ENCODE measurements at regions not wholly inside any gene's neighbourhood (a gene's known extent, or its start where the extent isn't known, plus 50 kb on each side); places are given as distances from the start of the nearest gene placed in this dataset.

- no peak for FAIRE-seq
These were observed 62.7 kb upstream of the EPS8L3 start for GRCh38 chr1:109826446-109826845.

GRCh38 chr1:109824349-109825115 lies 60.8 kb upstream of the EPS8L3 start:
- FAIRE-seq, result no peak

DNA sequence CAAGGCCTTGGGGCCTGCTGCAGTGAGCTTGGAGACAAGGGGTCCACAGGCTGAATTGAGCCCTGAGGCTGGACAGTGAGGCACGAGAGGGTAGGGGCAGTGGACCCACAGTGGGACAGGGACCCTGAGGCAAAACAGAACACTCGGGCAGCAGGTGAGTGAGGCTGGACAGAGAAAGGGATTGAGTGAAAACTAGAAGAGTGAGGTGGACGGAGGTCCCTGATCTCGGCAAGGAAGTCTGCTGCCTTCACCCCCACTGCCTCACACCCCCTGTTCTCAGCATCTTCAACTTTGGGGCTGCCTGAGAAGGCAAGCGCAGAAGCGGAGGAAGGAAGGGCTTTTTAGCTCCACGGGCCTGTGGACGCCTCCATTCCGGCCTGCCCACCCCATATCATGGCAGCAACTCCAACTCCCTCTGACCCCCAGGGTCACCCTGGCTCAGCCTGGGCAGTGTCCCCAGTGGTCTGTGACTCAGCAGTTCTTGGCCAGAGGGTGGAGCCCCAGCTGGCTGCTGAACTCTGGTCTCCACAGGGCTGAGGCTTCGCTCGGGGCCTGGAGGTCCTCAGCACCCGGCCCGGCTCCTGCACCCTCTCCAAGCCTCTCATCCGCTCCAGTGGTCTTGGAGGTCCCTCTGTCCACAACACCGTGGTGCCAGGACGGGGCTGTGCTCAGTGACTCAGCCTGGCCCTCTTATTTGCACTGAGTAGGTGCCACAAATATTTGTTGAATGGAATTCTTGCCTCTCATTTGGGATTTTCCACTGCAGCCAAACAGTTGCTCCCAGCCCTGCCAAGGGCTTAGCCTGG lies 60.0 kb upstream of the EPS8L3 start:
- no peak for FAIRE-seq

GRCh38 chr1:109822749-109823542 lies 59.2 kb upstream of the EPS8L3 start:
- FAIRE-seq, result no peak

DNA sequence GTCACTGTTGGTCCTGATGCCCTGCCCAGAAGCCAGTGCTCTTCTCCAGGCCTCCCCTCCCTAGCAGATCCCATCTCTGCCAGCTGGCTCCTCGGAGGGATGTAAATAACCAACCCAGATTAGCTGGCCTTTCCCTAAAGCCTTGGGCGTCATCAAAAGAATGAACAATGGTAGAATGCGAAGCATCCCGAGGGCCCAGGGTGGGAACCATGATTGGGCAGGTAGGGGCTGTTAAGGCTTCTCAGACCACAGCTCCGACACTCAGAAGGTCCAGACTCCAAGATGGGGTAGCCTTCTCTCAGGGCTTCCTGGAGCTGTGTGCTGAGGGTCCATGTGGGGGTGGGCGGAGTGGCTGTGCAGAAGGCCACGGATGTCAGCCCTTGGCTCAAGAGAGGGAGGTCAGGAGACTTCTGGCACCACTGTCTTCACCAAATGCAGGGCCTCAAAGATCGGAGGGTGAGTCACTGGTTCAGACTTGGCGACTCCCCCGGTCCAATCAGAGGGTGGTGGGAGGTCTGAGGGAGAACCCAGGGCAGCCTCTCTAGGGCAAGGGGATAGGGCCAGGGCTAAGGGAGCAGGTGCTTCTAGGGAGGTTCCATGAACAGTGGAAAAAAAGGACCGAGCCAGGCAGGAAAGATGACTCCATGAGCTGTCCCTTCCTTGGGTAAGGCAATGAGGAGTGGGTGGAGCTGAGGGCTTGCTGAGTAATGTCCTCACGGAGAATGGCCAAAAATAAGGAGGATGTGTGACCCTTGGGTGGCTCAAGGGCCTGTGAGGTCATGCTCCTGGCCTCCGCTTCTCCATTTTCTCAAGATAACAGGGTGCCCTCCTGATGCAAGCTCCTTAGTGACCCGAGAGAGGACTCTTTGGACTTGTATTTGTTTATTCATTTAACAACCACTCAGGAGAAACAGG lies 58.4 kb upstream of the EPS8L3 start:
- no peak for FAIRE-seq

DNA sequence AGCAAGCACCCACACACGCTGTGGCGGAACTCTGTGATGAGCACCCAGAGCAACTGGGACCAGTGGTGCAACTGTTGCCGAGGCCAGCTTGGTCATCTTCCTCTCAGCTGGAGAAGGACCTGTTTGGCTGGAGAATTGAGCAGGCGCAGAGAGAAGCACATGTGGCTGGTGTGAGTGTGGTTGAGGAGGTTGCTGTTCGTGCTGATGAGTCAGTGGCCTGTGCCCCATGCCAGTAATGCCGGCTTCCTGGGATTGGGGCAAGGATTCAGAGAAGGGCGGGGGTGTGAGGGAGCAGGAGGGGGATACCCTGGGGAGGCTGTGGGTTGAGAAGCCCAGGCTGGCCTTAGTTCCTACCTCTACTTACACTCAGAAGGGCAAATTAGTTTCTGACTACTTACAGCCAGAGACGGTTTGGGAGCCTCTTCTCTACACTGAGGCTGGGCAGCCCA lies 57.5 kb upstream of the EPS8L3 start:
- FAIRE-seq, result no peak

- FAIRE-seq, result no peak
These were observed 56.2 kb upstream of the EPS8L3 start for GRCh38 chr1:109819906-109820305.

DNA sequence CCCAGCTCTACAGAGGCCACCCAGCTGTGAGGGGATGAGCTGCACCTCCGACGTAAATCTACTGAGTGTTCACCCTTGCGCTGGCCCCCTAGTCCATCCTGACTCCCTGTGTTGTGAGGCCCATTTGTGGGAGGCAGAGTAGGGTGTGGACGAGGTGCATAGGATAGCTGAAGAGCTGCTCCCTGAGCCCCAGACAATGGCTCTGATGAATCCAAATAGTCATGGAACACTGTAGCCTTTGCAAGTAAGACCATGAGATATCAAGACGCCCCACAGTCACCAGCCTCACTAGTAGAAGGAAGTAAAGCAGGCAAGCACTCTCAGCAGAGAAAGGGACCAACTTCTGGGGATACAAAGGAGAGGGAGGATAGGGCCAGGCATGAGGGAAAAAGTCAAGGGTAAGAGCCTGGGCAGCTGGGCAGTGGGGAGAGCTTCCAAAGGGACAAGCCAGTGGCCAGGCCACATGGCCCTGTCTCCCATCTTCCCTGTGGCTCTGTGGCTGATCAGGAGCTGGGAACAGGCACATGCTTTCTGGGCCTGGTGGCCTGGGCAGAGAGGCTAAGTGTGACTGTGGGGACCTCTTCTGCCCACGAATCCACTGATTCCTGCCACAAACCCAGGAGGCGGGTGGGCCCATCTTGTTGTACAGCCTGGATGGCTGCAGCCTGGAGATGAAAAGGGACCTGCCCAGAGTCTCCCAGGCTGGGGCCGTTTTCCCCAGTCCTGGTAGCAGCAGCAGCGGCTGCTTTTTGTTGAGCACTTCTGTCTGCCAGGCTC lies 55.5 kb upstream of the EPS8L3 start:
- FAIRE-seq, result no peak

- FAIRE-seq, result no peak
These were observed 54.7 kb upstream of the EPS8L3 start for GRCh38 chr1:109818271-109818987.

DNA sequence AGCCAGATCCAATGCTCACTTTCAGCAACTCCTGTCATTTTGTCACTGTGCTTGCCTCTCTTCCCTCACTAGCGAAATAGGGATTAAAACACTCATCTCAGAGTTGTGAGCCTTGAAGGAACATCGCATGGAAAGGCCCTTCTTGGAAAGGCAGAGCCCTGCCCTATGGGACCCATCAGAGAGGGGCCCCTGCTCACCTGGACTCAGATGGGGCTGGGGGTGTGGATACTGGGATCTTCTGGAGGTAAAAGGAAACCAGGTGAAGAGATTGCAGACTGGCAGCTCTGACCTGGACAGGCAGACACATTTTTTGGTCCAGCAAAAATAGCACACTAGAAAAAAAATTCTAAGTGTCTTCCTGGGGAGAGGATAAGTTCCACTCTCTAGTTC lies 54.2 kb upstream of the EPS8L3 start:
- no peak for FAIRE-seq

DNA sequence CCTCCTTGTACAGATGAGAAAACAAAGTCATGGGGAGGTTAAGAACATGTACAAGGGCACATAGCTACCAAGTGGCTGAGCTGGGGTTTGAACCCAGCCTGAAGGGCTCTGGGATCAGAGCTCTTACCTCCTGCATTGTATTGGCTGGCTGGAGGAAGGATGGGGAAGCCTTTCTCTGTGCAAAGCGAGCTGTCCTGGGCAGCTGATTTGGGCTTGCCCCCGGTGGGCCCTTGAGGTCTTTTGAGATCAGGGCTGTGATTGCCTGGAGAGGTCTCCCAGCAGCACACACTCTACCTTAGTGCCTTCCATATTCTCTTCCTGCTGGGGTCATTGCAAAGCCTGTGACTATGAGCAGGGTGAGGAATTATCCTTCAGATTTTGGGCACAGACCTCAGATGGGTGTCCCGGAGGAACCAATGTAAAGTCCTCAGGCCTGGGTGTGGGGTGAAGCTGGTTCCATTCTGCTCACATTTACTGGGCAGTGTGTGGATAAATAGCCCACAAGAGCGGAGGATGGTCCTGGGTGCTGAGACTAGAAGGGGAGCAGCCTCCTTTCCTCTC lies 53.3 kb upstream of the EPS8L3 start:
- FAIRE-seq, result no peak

- FAIRE-seq, result no peak
These were observed 52.6 kb upstream of the EPS8L3 start for GRCh38 chr1:109816175-109816811.

DNA sequence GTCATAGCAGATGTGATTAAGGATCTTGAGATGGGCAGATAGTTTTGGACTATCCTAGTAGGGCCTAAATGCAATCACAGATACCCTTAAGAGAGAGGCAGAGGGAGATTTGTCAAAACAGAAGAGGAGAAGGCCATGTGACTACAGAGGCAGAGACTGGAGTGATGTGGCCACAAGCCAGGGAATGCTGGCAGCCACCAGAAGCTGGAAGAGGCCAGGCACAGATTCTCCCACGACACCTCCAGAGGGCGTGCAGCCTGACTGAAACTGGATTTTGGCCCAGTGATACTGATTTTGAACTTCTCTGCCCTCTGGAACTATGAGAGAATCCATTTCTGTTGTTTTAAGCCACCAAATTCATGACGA lies 52.1 kb upstream of the EPS8L3 start:
- FAIRE-seq, result no peak

- FAIRE-seq, result no peak
These were observed 51.5 kb upstream of the EPS8L3 start for GRCh38 chr1:109814993-109815786.

DNA sequence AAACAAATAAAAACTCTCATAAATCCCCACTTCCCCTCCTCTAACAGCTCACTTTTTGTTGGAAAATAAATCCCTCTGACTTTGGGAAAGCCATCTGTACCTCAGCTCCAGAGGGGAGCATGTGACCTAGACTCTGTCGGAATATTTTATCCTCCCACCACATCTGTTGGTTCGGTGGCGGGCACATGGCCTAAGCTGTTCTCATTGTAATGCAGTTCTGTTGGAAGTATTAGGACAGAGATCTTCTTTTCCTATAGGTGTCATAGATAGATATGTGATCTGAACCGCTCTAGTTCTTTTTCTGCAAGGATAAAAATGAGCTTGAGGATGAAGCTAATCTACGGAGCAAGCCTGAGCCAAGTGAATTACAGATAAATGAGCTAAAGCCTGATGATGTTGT lies 50.5 kb upstream of the EPS8L3 start:
- FAIRE-seq, result no peak
